Ovary (tissue), 3 donors: ENCODE measurements at regions not wholly inside any gene's neighbourhood (a gene's known extent, or its start where the extent isn't known, plus 50 kb on each side); places are given as distances from the start of the nearest gene placed in this dataset.

Experiments
- CTCF ChIP-seq, 3 donors: fragments of 450-650 bp in 2 of 3; fragments of 200-600 bp in 1 of 3; IDR thresholded peaks; one replicate each; pipeline versions ENCODE4 v1.5.1 to v1.8.0; 2016 to 2022; ENCODE audit warnings: antibody characterized with exemption in 3 of 3, mild to moderate bottlenecking in 1 of 3
- POLR2A ChIP-seq: fragments of 450-650 bp; IDR thresholded peaks from one replicate; pipeline ENCODE4 v1.6.1; 2017; ENCODE audit warnings: antibody characterized with exemption, mild to moderate bottlenecking, moderate library complexity
- donor health status: DM: no; HTN: no; CAD: no.

GRCh38 chr7:118642396-118642795, 417.9 kb downstream of the ANKRD7 start:
- no peak for TF ChIP-seq POLR2A
- no peak for TF ChIP-seq CTCF (IDR thresholded peaks at IDR 0.05)
